ENCODE measurements at regions not wholly inside any gene's neighbourhood (a gene's known extent, or its start where the extent isn't known, plus 50 kb on each side); places are given as distances from the start of the nearest gene placed in this dataset.

- TF ChIP-seq CTCF (IDR thresholded peaks at IDR 0.05) (no peak), POLR2A (IDR thresholded peaks at IDR 0.05) (no peak)
These were observed 180.2 kb upstream of the FAM3C start for GRCh38 chr7:121576148-121576917.
